ENCODE measurements at regions not wholly inside any gene's neighbourhood (a gene's known extent, or its start where the extent isn't known, plus 50 kb on each side); places are given as distances from the start of the nearest gene placed in this dataset.
A peak's percentile ranks its signal among the peaks of the same experiment; 100 is the strongest.

DNA sequence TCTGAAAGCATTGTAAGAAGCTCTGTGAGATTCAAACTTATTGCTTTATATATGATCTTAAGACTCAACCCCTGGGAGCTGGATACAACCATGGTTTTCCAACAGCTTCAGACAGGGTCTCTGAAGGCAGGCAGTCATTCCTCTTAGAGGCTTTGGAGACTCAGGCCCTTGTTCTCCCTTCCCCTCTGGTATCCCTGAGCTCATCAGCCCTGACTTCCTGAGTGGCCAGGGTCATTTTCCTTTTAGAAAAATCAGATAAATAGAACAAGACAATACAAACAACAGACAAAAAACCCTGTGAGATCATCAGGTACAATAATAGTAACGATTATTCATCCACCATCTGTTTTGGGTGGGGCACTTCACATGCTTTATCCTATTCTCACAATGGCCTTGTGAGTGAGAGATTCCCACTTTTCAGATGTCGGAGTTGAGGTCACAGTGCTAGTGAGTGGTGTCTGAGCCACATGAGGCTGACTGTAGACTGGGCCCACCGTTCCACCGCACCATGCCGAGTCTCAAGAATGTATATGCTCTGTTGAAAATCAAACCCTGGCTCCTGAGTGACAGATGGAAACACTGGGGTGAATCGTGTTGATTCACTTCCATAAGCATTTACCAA is 144.2 kb downstream of the CXCL12 start:
- no peak for DNase-seq

DNA sequence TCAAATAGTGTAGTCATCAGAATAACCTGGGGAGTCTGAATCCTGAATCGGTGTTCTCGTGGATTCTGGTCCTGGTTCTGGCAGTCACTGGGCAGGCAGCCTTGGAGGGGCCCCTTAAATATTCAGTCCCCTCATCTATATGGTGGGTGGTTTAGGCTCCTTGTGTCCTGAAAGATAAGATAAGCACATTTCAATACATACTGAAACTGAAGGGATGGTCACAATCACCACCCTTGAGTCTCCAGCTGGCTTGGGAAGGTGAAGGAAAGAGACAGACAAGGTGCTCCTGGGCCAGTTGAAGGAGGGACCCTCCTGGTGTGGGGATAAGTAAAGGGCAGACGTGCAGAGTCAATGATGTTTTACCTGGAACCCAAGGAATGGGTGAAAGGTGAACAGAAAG is 146.7 kb downstream of the CXCL12 start:
- no peak for DNase-seq

DNA sequence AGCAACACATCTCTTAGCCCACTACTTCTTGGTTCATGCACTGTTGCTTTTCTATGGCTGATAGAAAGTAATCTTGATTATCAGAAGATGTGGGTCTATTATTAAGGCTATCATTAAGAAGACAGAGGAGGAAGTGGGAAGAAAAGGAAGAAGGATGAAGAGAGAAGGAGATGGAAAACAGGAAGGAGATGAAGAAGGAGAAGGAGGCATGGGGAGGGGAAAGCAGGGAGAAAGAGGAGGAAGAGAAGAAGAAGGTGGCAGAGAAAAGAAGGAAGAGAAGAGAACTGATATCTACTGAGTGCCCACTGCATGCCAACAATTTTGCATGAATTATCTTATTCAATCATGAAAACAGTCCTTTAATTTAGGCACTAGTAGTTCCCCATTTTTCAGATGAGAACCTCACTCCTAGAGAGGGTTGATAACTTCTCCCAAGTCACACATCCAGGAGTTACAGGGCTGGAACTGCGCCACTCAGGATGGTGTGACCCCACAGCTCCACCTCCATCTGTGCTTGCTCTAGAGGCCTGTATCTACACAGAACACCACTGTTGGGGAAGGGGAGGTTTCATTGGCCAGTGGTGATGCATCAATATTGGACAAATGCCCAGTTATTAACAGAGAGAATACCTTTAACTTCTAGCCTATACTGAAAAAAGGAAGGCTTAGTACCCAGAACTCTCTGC is 147.4 kb downstream of the CXCL12 start:
- DNase-seq, result no peak

DNA sequence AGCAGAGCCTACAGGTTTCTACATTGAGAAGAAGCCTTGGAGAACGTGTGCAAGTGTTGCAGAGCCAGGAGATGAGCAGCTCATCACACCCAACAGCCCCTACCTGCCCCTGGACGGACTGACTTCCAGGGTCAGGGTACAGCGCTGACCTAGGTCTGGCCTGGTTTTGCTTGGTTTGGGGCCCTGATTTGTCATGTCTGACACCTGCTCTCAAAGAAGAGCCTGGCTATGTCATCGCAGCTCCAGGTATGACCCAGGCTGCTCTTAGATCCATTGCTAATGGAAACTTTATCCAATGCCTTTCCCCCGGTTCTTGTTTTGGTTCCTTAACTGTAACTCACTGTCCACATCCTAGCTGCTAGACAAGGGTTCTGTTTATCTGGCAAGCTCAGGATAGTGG is 149.5 kb downstream of the CXCL12 start:
- no peak for DNase-seq

DNA sequence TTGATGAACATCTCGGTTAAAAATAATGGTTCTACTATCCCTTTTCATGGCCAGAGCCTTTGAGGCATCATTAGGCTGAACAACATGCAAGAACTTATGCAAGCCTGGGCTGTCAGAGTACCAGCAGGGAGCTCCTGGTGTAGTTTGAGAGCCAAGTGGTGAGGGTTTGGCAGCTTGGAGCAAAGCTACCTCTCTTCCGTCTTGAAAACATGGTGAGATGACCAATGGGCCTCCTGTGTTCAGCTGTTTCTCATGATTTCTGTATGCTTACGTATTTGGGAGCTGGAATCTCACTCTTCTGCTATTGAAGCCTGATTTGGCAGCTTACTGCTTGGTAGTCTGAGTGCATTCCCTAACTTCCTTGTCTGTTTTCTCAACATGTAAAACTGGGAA is 150.4 kb downstream of the CXCL12 start:
- peak; percentile 32 for DNase-seq

DNA sequence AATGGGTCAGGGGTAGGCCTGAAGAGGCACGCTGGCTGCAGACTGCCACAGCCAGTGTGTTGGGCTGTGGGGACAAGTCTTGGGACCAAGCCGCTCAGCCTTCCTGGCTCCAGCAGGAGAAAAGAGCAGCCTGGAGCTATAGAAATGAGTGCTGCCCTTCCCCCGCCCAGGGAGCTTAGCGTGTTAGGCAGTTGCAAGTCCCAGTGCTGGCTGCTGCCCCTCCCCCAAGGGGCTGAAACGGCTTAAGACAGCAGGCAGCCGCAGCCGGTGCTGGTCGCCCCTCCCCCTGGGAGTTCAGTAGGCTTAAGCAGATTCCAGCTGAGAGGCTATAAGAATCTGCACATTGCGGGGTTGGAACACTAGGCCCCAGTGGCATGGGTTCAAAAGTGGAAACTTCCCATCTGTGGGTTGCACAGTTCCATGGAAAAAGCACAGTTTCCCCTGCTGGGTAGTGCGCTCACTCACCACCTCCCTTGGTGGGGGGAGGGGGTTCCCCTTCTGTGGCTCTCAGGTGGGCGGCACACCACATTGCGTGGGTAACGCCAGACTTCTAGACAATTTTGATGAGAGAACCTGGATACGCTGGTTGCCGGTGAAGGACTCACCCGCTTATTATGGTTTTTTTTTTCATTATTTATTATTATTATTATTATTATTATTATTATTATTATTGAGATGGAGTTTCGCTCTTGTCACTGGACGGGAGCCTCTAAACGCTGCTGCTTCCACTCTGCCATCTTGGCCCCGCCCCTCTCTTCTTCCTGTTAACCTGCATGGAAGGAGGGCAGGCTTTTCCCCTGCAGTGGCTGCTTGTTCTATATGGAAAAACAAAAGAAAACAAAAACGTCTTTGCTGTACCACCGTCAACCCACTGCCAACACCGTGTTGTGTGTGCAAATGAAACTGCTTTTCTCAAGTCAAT is 151.1 kb downstream of the CXCL12 start:
- peak; percentile 24 for DNase-seq

DNA sequence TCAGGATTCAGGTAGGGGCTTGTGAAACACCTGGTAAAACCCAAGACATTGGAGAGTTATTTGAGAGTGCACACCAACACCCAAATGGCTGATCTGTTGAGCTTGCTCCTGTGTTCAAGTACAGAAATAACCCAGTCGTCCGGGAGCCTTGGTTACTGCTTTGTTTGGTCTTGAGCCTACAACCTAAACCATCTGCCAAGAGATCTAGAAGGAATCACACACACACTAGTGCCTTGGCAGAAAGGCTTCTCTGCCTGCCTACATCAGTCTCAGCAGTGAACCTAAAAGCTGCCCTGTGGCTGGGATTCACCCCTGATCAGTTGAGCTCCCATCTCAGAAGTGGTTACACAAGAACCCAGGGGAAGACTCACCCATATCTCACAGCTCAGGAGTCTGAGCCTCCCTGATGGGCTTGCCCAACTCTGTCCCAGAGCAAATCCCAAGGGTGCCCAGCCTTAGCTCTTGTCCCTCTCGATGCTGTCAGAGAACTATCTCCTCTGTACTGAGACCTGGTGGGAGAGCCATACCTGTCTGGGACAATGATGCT is 167.6 kb downstream of the CXCL12 start:
- DNase-seq, result no peak

DNA sequence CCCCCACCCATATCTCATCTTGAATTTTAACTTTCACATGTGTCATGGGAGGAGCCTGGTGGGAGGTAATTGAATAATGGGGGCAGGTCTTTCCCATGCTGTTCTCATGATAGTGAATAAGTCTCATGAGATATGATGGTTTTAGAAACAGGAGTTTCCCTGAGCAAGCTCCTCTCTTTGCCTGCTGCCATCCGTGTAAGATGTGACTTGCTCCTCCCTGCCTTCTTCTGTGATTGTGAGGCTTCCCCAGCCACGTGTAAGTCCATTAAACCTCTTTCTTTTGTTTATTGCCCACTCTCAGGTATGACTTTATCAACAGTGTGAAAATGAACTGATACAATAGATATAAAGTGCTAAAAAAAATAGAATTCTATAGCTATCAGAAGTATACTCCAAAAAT is 168.8 kb downstream of the CXCL12 start:
- DNase-seq, result no peak

DNA sequence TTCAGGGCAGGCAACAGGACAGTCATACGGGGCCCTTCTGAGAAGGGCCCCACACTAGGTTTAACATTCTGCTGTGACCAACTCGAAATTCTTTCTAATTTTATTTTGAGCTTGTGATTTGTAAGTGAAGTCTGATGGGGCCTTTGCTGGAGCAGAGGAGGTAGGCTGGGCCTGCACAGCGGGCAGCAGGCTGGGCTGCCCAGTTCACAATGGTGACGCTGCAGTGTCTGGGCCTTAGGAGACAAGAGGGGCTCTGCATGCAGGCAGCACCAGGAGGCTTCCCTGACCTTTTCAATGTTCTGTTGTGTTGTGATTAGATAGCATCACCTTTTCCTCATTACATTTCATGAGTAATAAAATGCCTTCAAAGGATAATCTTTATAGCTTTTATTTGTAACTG is 175.1 kb downstream of the CXCL12 start:
- DNase-seq, result no peak

DNA sequence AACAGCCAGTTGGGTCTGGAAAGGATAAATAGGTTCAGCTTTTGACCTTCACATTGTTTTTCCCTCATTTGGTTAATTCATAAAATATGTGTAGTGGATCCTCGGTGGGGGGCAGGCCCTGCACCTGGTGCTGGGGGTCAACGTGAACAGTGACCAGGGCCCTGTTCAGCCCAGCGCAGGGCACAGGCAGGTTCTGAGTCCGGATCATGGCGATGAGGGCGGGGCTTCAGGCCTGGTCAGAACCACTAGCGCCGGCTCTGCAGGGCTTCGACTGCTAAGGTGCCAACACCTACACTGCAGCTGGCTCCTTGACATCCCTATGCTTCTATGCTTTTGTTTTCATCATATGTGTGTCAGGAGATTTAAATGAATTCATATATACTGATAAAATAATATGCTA is 177.7 kb downstream of the CXCL12 start:
- DNase-seq, result no peak

DNA sequence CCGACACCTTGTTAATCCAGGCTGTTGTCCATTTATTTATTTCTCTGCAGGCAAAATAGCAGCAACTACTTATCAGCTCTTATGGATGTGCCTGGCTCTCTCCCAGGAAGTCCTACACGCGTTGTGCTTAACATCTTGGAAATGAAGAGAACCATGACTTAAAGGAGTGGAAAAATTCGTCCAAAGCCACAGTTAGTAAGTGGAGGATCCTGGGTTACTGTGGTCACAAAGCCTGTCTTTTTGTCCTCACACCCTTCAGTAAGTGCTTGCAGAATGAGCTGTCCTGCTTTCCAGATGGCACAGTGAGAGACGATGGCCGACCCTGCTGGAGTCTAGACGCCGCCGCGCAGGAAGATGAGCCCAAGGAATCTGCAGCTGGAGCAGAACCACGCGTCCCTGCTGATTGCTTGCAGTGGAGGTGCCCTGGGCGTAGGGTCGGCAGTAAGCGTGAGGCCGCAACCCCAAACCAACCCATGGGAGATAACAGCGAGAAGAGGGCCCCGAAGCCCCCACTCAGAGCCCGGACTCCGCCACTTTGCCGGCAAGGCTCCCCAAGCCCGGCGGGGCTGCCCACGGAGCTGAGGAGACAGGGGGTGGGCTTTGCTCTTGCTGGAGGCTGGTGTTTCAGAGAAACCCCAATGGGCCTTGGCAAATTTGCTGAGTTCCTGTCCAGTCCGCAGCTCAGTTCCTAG is 178.6 kb downstream of the CXCL12 start:
- no peak for DNase-seq

DNA sequence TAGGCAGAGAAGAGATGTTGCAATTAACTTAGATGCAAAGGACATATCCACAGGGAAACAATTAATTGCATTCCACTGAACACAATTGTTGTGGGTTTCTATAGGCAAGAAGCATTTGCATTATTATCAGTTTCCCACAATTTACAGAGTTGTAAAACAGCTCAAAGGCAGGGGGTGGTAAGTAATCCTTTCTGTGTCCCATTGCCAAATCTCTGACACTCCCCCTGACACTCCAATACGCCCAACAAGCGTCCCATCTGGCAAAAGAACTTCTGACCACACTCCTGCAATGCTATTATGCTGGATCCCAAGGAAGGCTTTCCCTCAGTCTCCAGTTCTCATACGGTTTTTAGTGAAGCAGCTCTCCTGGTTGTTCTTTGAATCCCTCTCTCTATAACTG is 179.8 kb downstream of the CXCL12 start:
- DNase-seq, result no peak

DNA sequence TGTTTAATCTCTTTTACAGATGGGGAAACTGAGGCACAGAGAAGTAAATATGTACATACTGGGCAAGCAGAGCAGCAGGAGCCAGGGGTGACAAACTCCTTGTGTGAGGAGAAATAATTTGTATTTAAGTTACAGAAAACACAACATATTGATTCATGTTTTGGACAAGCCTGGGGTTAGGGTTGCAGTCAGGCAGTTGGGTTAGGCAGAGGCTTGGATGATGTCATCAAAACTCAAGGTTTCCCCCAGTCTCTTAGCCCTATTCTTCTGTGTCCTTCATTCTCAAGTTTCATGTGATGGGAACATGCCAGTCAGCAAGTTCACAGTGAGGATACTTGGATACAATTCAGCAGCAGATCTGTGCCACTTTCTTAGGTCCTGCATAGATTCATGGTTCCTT is 181.4 kb downstream of the CXCL12 start:
- no peak for DNase-seq

DNA sequence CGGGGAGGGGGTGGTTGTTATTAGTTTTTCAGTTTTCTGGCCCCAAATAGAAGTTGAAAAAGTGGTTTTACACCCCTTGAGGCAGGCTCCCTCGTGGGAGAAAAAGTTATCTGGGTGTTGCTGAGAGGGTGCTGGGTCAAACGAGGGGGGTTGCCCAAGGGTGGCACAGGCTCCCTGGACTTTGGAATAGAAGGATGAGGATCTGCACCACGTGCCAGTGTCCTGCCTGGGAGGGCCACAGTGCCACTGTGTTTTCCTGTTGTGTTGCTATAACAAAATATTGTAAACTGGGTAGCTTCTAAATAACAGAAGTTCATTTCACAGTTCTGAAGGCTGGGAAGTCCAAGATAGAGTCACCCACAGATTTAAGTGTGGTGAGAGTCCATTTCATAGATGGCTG is 181.9 kb downstream of the CXCL12 start:
- DNase-seq, result no peak

DNA sequence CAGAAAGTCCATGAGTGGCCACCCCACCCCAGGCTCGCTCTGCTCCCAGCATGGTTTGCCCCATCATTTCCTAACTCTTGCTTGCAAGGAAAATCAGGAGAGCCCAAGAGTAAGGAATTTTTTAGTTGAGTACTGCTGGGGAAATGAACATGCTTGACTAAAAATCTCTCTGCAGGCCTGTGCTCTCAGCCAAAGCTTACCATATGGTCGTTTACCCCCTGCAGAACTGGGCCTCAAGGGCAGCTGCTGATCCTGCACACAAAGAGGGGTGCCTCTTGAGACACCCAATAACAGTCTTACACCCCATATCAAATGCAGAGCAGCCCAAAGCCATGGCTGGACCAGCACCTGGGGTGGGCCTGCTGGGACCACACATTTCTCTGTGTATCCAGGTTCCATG is 183.2 kb downstream of the CXCL12 start:
- DNase-seq, result no peak

DNA sequence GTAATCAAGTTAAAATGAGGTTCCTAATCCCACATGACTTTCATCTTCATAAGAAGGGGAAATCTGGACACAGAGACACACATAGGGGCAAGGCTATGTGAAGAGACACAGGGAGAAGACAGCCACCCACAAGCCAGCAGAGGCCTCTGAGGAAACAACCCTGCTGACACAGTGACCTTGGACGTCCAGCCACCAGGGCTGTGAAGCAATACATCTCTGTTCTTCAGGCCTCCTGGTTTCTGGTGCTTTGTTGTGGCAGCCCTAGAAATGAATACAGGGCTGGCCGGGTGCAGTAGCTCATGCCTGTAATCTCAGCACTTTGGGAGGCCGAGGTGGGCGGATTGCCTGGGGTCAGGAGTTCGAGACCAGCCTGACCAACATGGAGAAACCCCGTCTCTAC is 183.9 kb downstream of the CXCL12 start:
- DNase-seq, result no peak

DNA sequence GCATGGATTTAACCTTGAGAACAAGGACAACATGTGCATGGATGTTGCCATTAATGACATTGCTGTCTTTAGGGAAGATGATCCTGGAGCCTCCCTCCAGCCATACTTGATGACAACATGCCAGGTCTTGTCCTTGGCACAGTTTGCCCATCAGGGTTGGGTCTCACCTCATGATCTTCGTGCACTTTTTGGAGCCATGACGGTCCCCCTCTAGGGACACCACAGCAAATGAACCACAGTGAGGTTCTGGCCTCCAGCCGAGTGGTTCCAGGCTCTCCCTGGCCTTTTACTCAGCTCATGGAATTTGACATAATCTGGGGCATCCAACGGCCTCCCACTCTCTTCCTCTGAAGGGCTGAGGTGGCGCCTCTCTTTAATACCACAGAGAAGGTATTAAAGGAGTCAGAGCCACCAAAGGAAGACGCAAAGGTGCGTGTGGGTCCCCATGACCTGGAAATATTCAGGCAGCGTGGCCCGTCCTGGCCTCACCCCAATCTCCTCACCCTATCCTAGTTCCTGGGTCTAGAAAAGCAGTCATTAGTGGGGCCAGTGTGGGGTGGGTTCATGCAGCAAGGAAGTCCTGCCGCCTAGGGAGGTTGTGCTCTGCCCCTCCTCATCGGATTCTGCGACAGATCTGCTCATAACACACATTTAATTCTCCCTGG is 184.8 kb downstream of the CXCL12 start:
- DNase-seq, result no peak

DNA sequence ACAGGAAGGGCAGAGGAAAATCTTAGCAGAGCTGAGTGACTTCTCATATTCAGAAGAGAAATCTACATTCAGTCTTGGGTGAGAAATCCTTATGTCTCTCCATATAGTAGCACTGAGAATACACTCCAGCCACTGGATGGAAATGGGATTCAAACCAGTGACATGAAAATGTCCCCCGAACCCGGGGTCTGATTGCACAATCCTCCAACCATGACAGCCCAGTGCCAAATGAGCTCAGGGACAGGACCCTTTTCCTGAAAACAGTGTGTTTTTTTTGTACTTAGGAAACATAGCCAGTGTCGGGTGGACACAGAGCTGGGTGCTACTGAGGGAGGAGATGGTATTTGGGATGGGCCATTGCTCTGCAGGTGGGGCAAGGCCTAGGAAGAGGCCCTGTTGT is 185.6 kb downstream of the CXCL12 start:
- no peak for DNase-seq

DNA sequence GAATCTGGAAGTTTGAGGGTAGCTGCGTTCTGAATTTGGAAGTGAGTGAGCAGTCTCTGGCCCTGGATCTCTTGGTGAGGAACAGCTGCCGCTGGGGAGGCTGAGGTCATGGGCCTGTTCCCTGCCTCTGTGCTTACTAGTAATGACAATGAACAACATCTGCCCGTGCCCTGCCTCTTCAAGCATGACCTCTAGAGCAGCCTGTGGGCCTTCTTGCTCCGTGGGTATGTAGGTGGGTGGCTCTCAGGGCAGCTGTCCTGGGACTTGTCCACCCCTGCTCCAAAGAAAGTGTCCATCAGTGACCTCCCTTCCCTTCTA is 186.2 kb downstream of the CXCL12 start:
- no peak for DNase-seq

DNA sequence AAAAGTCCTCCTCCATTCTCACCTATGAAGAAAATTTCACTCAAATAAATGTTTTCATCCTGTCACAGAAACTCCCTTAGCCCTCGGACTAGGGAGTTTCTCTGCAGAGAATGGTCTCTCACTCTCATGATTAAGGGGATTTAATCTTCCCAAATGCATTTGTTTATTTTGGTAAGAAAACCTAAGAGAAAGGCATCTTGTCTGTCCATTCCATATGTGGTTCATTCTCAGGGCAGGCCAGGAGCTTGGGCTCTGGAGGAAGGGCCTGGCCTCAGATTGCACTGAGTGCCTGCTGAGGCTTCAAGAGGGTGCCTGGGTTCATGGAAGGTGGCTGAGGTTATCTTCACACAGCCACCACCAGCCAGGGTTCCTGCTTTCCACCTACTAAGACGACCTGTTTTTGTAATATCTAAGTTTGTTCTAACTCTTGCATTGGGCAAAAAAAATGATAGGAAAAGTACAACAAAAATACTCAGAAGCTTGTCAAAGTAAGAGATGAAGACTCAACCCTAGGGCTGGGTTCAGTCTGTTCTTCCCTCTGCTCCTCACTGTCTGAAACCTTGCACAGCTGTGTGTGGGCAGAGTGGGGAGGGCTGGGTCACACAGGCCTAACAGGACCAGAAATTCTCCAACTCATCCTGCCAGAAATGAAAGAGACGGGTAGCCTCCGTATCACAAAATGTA is 186.7 kb downstream of the CXCL12 start:
- DNase-seq, result no peak

DNA sequence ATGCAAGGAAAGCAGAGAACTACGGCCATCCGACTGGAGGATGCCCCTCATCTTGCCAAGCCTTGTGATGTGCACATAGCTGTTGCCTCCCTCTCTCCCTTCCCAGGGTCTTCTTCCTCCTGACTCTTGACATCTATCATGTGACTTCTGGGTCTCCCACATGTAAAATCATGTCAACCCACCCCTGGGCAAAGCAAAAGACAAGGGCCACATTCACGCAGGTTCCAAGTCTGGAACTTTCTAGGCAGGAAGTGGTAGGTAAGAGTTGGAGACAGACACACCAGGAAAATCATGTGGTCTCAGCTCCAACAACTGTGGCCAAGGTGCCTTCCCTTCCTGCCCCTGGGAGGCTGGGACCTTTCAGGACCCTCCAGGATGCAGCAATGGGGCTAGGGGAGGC is 187.3 kb downstream of the CXCL12 start:
- no peak for DNase-seq

DNA sequence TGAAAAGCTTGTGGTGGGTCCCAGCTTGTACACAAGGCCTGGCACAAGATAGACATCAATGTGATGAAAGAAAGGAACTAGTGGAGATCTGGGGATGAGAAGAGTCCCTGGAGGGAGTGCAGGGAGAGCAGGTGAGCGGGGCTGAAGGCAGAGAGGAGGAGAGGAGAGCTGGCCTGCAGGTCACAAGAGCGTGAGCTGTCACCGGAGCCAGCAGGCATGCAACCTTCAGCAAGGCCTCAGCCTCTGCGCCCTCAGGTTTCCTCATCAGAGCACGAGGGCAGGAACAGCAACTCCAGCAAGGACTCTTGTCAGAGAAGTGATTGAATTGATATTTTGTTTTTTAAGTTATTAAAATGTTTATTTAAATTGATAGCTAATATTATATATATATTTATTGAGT is 188.6 kb downstream of the CXCL12 start:
- no peak for DNase-seq

Measured in hindlimb muscle (tissue), 1 donor.